Gastrocnemius medialis (tissue), 4 donors: ENCODE measurements at regions not wholly inside any gene's neighbourhood (a gene's known extent, or its start where the extent isn't known, plus 50 kb on each side); places are given as distances from the start of the nearest gene placed in this dataset.

Experiments used
- POLR2A ChIP-seq, 2 donors: fragments of 450-650 bp; IDR thresholded peaks; one replicate each; pipeline ENCODE4 v1.6.1; 2017; ENCODE audit warnings: antibody characterized with exemption in 2 of 2, mild to moderate bottlenecking in 2 of 2, moderate library complexity in 2 of 2
- TF ChIP-seq, protein P1 (sequence below), 5 experiments: fragments of 450-650 bp in 3 of 5; fragments of 200-600 bp in 2 of 5; sonication (generic) in 2 of 5; IDR thresholded peaks in 4 of 5; conservative IDR thresholded peaks in 1 of 5; 1 replicate in 4 of 5; 2 replicates in 1 of 5; pipeline ENCODE4 v1.5.1; 2016 to 2019; ENCODE audit warnings: antibody characterized with exemption in 5 of 5, mild to moderate bottlenecking in 3 of 5, moderate library complexity in 3 of 5

DNA sequence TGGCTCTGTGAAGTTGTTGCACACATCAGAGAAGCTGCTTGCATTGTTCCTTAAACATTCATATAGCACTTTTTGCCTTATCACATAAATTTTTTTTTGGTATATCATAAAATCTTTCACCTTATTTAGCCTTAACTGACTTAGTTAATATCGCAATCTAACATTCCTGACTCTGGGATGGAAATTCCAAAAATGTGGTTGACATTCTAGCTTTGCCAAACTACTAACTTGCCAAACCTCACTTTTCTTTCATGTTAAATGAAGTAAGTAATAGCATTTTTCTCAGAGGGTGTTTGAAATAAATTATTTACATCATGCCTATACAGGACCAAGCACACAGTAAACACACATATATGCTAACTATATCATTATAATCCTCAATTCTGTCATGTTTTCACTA lies 736.9 kb upstream of the PCDH9 start:
- TF ChIP-seq, protein P1, sequence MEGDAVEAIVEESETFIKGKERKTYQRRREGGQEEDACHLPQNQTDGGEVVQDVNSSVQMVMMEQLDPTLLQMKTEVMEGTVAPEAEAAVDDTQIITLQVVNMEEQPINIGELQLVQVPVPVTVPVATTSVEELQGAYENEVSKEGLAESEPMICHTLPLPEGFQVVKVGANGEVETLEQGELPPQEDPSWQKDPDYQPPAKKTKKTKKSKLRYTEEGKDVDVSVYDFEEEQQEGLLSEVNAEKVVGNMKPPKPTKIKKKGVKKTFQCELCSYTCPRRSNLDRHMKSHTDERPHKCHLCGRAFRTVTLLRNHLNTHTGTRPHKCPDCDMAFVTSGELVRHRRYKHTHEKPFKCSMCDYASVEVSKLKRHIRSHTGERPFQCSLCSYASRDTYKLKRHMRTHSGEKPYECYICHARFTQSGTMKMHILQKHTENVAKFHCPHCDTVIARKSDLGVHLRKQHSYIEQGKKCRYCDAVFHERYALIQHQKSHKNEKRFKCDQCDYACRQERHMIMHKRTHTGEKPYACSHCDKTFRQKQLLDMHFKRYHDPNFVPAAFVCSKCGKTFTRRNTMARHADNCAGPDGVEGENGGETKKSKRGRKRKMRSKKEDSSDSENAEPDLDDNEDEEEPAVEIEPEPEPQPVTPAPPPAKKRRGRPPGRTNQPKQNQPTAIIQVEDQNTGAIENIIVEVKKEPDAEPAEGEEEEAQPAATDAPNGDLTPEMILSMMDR (IDR thresholded peaks at IDR 0.05 in 4 of 5, conservative IDR thresholded peaks at IDR 0.05 in 1 of 5): no peak
- no peak for TF ChIP-seq POLR2A (IDR thresholded peaks at IDR 0.05)
